ENCODE measurements at regions not wholly inside any gene's neighbourhood (a gene's known extent, or its start where the extent isn't known, plus 50 kb on each side); places are given as distances from the start of the nearest gene placed in this dataset.

GRCh38 chr5:54637654-54638053 is 120.1 kb downstream of the SNX18 start:
- DNase-seq: no peak

DNA sequence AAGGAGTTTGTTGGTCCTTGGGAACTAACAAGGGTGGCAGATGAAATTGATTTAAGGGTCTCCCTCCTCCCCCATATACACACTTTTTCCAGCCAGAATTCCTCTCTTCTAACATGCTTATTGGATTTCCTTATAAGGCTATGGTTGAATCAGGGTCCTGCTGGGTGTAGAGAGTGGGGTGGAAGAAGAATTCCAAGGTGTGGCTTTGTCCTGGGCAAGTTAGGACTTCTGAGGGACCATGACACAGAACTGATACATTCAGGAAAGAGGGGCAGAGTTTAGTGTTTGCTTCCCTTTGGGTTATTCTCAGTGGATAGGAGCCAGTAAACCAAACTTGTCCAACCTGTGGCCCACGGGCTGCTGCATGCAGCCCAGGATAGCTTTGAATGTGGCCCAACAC is 116.5 kb downstream of the SNX18 start:
- no peak for DNase-seq

DNA sequence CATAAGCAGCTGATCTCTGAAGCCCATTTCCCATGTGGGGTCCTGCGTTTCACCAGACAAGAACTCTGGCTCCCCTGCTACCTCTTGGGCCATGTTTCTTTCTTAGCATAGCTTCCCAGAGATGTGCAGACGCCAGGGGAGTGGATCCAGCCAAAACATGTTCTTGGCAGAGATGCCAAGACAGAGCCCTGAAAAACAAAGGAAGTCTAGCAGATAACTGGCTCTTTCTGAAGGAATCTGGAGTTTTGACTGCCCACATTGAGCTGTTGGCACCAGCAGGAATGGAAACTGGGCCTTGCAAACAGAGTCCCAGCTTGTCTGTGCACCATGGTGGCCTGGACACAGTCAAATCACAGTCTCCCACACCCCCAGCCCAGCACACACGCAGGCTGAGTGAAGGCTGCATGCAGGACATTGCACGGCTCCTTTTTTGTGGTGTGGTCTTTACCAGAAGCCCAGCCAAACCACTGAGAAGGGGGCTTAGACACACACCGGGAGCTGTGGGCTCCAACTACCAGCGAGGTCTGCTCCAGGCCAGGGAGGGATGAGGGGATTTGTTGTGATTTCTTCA is 114.7 kb downstream of the SNX18 start:
- DNase-seq: no peak

DNA sequence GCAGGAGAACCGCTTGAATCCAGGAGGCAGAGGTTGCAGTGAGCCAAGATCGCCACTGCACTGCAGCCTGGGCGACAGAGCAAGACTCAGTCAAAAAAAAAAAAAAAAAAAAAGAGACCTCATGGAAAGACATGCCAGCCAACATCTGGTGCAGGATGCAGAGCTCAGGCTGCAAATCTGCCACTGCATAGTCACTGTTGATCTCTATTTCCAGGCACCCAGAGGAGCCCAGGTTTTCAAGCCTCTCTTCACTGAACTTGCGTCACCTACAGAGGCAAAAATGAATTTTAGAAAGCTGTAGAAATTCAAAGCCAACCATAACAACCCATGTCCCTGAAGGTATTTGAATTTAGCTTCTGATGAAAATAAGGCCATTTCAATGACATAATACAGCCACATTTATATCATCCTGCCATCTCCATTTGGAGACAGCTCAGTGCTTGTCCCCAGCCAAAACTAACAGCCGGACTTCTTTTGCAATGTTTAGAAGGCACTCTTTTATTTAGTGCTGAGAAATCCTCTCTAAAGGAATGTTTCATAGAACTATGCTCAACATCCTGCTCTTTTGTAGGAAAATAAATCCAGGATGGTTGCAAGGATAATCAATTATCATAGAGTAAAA is 113.3 kb downstream of the SNX18 start:
- DNase-seq: no peak

GRCh38 chr5:54629115-54629514 is 111.6 kb downstream of the SNX18 start:
- no peak for DNase-seq

DNA sequence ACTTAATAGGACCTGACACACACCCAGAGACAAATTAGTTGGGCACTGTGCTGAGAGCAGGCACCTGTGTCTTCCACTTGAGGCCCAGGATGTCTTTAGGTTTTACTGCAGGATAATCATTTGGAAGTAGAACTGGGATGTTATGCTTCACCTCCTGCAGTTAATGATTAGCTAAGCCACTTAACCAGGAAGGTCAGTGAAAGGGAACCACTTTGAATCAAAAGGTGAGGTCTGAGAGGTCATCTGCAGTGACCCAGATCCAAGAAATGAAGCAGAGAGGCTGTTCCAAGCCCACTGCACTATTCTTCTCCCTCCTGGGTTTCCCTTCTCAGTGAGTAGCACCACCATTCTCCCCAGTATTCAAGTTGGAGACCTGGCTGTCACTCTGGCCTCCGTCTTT is 110.5 kb downstream of the SNX18 start:
- DNase-seq: no peak

DNA sequence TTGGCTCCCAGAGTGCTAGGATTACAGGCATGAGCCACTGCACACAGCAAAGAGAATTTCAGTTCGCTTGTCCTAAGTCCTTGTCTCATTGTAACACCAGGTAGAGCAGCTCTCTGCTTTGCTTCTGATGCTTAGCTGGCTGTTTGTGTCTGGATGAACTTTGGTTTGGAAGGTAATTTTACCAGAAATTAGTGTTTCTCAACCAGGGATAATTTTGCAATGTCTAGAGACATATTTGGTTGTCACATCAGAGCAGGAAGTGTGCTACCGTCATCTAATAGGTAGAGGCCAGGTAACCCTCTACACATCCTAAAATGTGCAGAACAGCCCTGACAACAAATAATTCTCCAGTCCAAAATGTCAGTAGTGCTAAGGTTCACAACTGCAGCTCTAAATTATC is 108.8 kb downstream of the SNX18 start:
- no peak for DNase-seq

DNA sequence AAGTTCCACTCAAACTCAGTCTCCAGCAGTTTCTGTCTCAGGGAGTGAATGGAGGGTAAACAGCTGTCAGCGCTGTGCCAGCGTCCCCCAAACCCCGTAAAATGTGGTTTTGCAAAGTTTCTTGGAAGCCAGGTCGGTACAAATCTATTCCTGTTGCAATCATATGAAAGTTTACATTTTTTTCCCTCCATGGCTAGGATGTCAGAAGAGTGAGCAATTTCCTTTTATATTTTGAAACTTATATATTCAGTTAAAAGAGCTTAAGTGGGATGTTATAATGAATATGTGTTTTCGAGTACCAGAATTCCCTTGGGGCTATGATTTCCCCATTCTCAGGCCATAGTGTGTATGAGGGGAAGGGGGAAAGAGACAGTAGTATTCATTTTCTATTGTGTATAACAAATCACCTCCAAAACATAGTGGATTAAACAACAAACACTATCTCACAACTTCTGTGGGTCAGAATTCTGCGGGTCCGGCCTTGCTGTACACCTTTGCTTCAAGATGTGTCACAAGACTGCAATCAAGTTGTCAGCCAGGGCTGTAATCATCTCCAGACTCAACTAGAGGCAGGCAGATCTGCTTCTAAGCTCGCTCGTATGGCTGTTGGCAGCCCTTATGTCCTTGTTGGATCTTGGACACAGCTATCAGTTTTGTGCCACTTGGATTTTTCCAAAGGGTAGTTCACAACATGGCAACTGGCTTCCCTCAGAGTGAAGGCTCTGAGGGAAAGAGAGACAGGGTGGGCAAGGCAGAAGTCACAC is 107.4 kb downstream of the SNX18 start:
- no peak for DNase-seq

DNA sequence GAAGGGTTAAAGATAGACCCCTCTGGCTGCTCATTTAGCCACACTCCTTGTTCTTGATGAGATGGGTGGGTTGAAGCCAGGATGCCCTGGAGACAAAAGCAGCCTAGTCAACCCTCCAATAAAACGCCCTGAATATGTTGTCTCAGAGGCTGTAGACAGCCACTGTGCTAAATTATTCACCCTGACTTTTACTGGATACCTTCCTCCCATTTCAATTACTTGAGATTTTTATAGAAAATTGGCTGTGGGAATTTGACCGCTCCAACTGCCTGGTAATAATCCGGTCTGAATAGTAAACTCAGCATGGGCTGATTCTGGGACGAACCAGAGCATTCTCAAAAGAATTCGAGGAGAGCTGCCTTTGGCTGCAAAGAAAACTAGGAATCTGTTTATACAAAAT is 104.2 kb downstream of the SNX18 start:
- no peak for DNase-seq

DNA sequence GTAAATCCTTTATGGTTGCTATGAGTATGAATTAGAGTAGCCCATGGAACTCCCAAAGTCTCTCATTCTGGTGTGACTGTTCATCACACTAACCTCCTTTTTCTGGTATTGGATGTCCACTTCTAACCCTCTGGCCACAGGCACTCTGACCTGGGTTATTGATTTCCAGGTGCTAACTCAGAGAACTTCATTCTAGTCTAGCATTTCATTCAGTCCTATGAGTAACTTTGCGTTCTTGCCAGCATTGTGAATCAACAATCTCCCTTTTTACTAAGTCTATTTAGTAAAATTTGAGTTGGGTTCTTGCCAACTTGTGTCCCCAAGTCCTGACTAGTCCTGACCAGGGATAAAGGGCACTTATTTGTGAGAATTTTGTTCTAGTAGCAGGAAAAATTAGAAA is 103.5 kb downstream of the SNX18 start:
- DNase-seq: no peak

DNA sequence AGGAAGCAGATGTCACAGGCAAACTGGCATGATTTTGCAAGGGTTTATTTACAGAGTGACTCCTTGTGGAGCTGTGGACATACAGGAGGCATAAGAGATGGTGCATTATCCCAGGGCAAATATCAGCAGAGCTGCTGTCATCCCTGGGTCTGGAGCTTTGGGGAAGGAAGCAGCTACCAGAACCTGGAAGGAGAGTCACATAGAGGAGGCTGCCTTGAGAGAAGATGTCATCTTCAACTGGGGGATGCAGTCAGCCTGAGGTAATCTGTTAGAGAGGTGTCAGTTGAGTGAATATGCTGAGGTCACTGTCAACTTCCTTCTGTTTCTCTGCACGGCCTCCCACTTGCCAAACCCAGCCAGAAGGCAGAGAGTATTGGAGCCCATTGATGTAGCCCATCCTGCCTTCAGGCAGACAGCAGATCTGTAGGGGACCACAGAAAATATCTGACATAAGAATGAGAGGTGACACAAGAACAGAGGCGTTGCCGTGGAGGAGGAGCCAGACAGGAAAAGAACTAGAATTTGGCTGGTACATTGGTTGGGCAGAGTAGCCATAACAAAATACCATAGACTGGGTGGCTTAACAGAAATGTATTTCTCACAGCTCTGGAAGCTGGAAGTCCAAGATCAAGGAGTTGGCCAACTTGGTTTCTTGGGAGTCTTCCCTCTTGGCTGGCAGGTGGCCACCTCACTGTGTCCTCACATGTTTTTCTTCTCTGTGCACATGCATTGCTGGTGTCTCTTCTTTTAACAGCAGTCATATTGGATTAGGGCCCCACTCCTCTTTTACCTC is 102.8 kb downstream of the SNX18 start:
- no peak for DNase-seq

GRCh38 chr5:54619731-54620130 is 102.2 kb downstream of the SNX18 start:
- DNase-seq: no peak

DNA sequence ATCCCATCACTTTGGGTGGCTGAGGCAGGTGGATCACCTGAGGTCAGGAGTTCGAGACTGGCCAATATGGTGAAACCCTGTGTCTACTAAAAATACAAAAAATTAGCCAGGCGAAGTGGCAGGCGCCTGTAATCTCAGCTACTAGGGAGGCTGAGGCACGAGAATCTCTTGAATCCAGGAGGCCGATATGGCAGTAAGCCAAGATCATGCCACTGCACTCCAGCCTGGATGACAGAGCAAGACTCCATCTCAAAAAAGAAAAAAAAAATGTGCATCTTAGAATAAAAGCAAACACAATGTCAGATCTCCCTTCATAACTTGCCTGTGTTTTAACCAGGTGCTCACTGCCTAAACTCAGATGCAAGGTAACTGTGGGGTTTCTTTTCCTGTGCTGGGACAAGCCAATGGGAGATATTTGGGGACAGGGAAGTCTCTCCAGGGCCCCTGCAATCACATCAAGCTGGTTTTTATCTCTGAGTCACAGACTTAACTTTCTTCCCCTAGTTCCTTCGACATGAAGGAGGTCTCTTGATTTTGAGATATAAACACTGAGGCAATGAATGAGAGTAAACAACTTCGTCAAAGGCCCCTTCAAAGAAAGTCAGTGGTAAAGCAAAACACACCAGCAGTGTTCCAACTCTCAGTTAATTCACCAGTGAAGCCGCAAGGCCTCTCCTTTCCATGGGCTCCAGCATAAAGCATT is 99.1 kb downstream of the SNX18 start:
- DNase-seq: no peak

GRCh38 chr5:54616031-54616430 is 98.5 kb downstream of the SNX18 start:
- no peak for DNase-seq

- DNase-seq: no peak
Observed at GRCh38 chr5:54615381-54615780, 97.8 kb downstream of the SNX18 start.

GRCh38 chr5:54612711-54613110 is 95.2 kb downstream of the SNX18 start:
- no peak for DNase-seq

DNA sequence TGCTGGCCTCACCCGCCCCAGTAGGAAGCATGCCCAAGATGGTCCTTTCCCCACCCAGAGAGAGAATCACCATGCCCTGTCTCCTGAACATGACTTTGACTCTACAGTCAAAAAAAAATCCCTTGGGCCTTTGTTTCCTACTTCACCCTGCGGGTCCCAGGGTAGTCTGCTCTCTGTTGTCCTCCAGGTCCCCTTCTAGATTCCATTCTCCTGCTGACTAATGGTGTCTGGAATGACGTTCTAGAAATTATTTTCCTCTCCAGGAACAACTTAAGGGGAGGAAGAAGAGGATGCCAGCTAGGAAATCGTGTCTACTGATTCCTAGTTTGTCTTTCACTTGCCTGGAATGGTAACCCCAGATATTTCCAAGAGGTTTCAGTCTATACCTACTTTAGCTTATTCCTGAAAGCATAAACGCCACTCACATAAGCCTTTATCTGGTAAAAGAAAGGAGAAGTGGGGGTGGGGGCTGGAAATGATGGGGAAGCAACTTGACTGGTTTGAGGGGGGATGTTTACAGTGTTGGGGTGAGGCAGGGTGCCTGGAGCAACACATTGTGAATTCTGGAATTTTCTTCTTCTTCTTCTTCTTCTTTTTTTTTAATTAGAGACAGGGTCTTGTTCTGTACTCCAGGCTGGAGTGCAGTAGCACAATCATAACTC is 93.9 kb downstream of the SNX18 start:
- DNase-seq: no peak

DNA sequence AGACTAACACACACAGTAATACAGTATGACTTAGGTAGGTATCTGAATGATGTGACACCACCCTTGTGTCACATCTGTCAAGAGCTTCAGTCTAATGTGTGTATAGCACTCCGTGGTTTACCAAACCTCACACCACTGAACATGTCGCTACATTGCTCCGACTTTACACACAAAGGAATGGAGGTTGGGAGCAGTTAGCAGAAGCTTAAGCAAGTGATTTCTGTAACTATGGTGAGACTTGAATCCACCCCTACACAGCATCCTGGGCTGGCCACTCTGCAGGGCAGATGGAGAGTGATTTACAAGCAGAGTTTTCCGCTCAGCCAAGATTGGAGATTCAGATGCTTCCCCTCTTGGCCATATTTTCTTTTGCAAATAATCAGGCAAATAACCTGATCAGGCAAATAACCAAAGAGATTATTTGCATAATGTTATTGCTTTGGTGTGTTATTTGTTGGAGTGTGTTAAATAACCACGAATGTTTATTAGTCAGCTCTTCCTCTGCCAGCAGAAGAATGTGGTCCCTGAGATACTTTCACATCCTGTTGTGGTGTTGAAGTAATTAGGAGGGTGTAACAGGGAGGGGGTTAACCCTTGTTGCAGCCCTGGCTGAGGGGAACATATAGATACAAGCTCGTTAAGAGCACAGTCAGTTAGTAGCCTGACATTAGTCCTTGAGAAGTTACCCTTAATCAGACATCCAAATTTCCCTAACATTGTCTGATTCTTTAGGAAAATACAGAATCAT is 92.8 kb downstream of the SNX18 start:
- DNase-seq: no peak

DNA sequence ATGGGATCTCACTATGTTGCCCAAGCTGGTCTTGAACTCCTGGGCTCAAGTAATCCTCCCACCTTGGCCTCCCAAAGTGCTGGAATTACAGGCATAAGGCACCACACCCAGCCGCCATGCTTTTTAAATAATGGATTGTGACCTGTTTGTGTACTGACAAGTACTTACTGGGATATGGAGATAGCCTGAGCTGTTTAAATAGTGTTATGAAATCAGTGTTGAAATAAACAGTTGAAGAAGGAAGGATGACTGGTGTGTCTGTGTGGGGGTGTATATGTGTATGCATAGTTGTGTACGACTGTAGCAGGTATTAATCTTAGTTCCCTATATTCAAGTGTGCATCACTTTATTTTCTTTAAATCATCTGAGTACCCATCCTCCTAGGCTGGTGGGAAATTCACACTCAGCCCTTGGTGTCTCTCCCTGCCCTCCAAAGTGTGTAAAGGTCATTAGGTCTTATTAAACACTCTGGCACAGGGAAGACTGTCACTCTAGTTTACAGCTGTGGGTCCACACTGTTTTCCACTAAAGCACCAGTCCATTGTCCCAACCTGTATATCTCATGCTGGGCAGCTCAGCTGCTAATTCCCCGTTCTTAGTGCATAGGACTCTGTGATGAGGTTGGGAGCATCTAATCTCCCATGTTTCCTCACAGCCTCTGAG is 91.0 kb downstream of the SNX18 start:
- no peak for DNase-seq

DNA sequence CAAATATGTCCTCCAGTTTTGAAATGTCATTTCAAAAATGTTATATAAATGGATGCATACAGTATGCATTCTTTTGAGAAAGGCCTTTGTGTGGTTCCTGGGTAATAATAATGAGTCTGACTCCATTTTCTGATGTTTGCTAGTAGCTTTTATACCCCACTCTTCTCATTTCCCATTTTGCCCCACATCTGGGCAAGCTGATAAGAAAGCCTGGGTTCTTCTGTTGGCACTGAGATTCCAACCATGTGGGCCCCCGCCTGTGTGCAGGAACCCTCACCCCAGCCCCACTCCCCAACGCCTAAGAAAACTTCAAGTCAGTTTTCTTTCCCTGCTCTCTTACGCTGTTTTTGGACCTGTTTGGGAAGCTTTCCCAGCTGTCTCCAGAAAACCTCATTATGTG is 89.4 kb downstream of the SNX18 start:
- no peak for DNase-seq

GRCh38 chr5:54603372-54603771 is 85.8 kb downstream of the SNX18 start:
- no peak for DNase-seq

Measured in activated CD4-positive, CD25-positive, alpha-beta regulatory T cell (primary cell).